G401 (cell line): ENCODE measurements at regions not wholly inside any gene's neighbourhood (a gene's known extent, or its start where the extent isn't known, plus 50 kb on each side); places are given as distances from the start of the nearest gene placed in this dataset.

Source experiments
- DNase-seq: peaks from one replicate; pipeline ENCODE4 v3.0.0-alpha.2; 2015; ENCODE audit warnings: low spot score
- in situ Hi-C: cut with HindIII; loops from 2 replicates; pipeline ENCODE4 v1.10.0; 2016; ENCODE audit warnings: low sequenced_read_pairs, mixed read lengths

DNA sequence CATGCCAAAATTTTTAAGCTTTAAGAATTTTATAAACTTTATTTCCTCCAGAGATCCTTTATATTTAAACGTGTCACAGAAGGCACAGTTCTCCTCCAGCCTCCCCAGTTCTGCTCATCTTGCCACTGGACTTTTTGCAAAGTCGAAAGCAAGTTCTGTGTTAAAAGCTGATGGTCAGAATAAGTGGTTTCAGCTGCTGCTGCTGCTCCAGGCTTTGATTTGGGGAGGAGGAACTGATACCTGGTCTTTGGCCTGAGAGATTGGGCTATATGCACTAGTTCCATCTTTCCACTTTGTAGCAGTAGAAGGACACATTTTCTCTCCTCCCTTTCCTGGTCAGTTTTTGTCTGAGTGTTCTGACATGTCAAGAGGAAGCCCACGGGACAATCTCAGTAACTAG, 435.9 kb upstream of the PHF14 start:
- in situ Hi-C loops, result no loop called here
- DNase-seq, result no peak

DNA sequence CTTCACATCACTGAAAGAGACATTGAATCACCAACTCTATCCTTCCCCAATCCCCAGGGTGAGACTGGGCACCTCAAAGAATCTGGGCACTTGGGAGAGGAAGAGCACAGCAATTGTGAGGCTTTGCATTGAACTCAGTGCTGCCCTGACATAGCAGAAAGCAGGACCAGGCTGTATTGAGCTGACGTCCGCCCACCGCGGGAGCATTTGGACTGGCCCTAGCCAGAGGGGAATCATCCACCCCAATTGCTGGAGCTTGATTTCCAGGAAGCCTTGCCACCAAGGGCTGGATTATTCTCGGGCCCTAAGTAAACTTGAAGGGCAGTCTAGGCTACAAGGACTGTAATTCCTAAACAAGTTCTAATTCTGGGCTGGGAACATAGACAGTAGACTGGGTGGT, 416.3 kb upstream of the PHF14 start:
- no peak for DNase-seq
- in situ Hi-C loops, result no loop called here

DNA sequence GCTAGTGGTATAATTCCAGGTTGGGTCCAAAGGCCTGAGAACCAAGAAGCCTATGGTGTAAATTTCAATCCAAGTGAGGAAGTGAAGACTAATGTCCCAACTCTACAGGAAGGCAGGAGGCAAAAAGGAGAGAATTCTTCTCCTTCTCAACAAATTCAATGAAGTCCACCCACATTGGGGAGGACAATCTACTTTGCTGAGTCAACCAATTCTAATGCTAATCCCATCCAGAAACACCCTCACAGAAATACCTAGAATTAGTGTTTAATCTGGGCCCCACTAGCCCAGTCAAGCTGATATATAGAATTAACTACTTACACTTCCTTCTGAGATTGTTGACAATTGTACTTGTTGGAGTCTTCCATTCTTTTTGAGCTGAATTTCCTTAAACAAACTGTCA, 413.2 kb upstream of the PHF14 start:
- in situ Hi-C loops, result no loop called here
- no peak for DNase-seq

DNA sequence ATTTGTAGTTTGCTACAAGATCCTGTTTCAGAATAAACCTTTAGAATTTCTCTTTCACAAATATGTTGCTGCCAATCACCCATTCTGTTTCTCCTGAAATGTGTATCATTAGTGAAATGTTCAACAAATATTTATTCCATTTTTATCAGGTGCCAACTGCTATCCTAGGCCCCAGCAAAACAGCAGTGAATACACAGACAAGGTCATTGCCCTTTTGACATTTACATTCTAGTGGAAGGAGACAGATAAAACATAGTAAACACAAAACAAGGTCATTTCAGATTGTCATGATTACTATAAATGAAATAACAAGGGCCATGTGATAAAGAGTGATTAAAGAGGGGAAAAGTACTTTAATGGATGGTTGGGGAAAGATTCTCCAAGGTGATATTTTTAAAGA, 404.8 kb upstream of the PHF14 start:
- in situ Hi-C loops, result no loop called here
- no peak for DNase-seq

DNA sequence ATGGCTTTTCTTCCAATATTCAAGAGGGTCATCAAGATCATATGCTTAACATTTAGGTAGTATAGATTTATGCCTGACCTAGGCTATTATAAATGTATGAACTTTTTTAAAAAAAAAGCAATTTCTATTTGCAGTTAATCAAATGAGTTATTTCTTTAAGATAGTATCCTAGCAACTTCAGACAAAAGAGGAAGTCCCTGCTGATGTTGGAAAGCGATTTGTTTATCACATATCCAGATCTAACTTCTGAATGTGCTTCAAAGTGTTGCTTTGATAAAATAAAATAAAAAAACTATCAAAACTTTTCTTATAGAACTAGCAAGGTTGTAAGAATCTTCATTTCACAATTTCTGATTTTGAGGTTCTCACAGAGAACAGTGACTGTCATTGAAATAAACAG, 401.9 kb upstream of the PHF14 start:
- in situ Hi-C loops, result no loop called here
- DNase-seq, result no peak

DNA sequence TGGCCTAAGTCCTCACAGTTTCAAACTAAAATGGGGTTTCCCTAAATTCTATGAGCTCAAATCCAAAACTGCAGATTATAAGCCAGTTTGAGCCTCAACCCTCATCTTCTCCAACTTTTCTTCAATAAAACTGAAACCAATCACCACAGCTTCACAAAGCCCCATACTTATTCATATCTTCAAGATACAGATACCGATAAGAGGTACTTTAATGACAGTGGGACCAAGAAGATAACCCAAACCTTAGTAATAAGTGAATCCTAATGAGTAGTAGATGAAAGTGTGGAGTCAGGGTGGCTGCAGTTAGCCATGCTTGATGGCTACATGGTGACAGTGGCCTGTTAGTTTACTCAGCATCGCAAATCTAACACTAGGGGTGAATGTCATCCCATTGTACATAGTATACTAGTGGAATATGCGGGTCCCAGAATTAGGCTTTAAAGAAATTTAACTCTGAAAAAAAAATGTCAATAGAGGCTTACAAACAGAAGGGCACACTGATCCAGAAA, 395.8 kb upstream of the PHF14 start:
- DNase-seq, result no peak
- in situ Hi-C loops, result no loop called here

DNA sequence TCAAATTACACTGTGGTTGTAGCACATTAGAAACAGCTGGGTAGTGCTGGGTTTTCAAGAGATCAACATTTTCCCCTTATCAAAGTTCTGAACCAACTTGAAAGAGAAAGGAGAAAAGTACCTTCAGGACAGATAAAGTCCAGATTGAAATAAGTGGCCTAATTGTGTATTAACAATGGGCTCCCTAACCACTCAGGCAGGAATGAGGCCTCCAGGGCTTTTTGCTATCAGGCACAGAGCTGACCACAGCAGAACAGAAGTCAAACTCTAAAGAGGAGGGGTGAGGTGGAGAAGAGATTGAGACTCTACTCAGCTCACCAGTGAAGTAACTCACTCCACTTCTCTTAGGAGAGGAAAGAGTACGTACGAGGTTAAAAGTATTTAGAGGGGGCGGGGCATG, 394.1 kb upstream of the PHF14 start:
- no peak for DNase-seq
- in situ Hi-C loops, result no loop called here

DNA sequence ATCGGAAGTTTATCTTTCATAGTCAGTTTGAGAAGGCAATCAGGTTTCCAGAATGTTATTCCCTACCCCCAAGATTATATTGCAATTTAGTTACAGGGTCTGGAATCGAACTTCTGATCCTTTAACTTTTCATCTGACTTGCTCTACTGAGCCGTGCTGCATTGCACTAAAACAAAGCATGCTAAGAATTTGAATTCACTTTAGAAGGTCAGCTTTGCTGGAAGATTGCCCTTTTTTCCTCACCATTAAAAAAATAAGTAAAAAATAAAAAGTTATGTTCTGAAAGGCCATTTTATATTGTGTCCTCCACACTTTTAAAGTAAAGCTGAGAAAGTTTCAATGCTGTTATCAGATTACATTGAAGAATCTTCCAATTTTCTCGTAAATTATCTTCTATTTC, 388.8 kb upstream of the PHF14 start:
- DNase-seq, result no peak
- in situ Hi-C loops, result no loop called here

DNA sequence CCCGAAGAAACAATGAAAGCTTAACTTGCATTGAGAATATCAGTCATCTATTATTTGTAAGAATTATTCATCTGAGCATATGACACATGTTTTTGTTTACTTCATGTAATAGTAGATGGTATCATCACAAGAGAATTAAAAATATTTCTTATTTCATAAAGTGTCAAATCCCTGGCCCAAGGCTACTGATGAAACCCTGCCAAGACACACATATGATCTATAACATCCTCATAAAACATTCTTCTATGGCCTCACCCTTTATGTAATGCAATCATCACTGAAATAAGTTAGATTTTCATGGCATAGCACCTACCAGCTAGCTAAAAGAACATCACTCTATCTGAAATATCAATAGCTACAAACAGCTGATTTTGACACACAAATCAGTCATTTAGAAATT, 385.6 kb upstream of the PHF14 start:
- DNase-seq, result no peak
- in situ Hi-C loops, result no loop called here

DNA sequence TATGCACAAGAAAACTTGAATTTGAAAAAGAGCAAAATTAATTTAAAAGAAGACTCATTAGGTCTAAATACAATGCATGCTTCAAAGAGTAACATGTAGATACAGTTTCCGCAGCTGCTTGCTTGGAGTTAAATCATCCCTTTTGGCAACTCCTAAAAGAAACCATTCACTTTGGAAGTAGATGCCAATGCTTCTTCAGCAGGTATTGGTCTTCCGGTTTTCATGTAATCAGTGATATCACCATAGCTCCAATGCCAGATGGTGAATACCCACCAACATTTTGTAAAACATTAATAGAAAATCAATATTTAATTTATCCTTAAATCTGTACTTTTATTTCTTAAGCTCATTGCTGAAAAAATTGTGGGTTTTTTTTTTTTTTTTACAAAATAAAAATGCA, 381.1 kb upstream of the PHF14 start:
- in situ Hi-C loops, result no loop called here
- no peak for DNase-seq

DNA sequence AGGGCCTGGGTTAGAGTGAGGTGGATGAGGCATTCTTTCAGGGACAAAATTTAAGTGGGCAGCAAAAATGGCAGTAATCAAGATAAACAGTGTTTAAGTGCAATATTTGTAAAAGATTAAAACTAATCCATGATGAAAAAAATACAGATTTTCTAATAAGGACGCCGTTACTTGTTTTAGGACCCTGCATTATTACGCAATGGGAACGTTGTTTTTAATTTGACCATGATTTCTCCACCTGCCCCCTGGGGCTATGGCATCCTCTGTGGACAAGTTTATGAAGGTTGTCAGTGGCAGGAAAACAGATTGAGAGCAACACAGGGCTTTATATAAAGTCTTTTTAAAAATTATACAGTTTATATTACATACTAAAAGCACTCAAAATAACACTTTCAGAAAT, 380.6 kb upstream of the PHF14 start:
- no peak for DNase-seq
- in situ Hi-C loops, result no loop called here

DNA sequence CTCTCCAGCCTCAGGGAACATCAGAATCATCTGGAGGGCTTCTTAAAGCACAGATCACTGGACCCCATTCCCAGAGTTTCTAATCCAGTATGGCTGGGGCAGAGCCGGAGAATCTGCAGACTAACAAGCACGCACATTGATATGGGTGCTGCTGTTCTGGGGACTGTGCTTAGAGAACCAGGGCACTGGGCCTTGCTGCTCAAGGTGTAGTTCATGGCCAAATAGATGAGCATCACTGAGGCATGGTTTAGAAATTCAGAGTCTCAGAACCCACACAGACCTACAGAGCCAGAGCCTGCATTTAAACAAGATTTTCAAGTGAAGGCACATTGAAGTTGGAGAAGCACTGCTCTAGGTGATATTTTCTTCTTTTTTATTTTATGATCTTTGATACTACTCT, 376.8 kb upstream of the PHF14 start:
- in situ Hi-C loops, result no loop called here
- DNase-seq, result no peak

DNA sequence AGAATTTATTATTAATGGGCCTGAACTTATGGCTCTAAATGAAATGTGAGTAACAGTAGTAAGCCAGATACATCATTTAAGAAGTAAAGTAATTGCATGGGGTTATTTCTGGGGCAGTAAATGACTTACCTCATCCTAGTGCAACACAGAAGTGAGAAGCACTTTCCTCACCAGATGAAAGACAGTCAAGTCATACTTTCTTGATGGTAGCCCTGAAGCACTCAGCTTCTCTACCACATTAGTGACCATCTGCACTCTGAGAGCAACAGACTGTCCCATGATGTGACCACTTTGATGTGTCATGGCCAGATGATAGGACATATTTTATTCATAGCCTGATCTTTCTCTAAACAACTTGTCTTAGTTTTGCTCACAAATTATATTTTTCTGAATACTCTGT, 369.5 kb upstream of the PHF14 start:
- DNase-seq, result no peak
- in situ Hi-C loops, result no loop called here

DNA sequence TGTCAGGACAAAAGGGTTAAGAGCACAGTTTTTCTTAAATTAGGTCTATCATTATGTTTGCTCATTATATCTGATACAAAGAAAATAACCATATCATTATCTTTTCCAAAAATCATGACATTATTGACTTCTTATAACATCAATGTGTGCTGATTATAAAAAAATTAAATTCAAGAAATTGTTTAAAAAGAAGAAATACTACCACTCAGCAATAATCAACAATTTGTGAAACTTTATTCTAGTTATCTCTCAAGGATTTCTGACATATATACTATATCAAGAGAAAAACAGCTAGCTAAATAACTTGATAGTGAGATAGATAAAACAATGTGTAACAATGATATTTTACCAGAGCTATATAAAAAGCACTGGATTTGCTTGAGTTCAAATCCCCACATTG, 360.7 kb upstream of the PHF14 start:
- no peak for DNase-seq
- in situ Hi-C loops, result no loop called here

DNA sequence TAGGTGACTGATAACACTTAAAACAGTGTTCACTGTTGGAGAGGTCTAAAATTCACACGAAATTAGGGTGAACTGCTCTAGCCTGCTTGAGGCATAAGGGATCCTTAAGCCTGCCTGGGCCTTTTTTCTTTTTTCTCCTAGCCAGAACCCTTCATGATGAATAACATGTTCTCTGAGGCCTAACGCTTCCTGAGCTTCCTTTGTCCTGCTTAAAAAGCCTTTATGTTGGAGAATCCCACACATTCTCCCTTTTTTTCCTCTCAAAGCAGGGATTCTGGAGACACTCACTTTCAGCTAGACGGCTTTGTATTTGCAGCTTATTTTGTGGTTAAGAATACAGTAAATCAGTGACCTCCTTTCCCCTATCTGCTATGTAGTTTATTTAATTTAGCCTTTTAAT, 354.7 kb upstream of the PHF14 start:
- no peak for DNase-seq
- in situ Hi-C loops, result no loop called here

DNA sequence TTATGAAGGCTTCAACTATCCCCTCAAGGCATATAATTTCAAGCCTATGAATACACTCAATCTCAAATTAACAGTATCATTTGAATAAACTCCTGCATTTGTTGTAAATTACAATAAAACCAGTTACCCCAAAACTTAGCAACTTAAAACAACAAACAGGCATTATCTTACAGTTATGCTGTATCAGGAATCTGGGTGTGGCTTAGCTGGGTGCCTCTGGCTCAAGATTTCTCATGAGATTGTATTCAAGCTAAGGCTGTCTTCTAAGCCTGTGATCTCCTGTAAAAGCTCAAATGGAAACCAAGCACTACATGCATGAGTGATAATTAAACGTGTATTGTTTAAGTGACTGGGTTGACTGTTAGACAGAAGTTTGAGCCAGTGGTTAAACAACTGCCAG, 341.0 kb upstream of the PHF14 start:
- no peak for DNase-seq
- in situ Hi-C loops, result no loop called here

DNA sequence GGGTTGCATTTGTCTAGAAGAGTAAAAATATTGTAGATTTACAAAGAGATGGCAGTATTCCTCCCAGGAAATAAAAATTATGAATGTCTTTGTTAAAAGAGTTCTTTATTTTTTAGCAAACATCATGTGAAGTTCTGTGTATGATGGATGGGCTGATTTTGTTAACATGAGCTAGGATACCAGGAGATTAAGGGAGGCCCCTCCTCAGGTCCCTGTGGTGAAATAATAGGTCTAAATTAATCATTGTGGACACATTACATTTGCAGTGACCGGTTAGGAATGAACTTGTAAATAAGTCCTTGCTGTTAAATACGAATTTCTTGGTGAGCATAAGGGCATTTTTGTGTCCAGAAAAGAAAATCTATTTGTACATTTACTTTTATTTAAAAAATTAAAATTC, 339.4 kb upstream of the PHF14 start:
- in situ Hi-C loops, result no loop called here
- no peak for DNase-seq

DNA sequence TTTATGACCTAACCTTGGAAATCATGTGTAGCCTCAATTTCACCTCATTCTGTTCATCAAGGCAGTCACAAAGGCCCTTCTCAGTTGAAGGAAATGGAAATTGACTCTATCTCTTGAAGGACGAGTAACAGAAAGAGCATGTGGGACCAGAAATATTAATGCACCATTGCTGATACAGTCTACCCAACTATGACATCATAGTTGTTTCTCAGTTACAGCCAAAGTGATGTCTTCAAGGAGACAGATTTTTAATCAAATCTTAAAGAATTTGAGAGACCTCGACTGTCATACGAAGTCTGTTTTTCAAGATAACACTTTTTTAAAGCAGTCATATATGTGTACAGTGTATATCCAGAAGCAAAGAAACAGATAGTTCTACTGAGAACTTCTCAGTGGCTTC, 335.7 kb upstream of the PHF14 start:
- in situ Hi-C loops, result no loop called here
- no peak for DNase-seq

DNA sequence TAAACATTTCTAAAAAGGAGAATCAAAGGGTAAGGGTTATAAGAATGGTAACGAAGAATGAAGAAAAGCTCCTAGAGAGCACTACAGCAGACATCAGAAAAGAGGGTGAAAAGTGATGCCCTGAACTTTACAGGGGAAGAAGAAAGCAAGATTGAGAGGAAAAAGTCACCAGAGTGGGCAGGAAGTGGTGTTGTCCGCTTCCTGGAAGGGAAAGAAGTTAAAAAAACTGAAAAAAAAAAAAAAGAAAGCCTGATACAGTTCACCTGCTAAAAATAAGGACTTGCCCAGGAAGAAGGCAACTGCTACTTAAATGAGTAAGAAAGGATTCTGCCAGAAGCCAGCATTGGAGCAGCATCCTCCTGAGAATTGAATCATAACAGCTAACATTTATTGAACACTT, 330.1 kb upstream of the PHF14 start:
- no peak for DNase-seq
- in situ Hi-C loops, result no loop called here

DNA sequence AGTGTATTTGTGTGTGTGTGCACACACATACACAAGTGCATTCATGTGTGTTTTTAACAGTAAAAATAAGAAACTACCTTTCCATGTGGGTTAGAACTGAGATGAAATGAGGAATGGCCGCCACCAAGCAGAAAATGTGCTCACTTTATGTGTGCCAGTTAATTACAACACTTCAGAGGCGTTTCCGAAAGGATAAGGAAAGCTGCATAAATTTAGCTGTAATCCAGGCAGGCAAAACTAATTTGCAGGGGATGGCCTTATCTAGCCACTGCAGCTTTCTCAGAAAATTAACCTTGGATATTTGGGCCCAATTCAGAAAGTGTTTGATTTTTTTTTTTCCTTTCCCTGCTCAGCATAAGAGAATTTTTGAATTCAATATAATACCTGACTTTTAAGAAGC, 328.8 kb upstream of the PHF14 start:
- no peak for DNase-seq
- in situ Hi-C loops, result no loop called here

DNA sequence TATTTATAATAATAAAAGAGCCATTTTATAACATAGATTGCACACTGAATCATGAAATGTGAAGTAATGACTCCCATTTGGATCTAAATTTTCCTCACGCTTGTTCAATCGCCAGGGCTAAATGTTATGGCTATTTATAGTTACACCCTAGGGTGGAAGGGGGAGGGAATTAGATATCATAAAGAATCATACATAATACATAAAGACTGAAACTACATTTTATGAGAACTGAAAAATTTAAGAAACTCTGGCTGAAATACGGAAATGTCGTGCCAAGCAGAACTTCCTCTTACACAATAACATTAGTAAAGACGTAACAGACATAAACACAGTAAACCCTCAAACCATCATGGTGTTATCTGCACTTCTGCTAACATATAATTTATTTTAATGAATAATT, 327.5 kb upstream of the PHF14 start:
- in situ Hi-C loops, result no loop called here
- no peak for DNase-seq

DNA sequence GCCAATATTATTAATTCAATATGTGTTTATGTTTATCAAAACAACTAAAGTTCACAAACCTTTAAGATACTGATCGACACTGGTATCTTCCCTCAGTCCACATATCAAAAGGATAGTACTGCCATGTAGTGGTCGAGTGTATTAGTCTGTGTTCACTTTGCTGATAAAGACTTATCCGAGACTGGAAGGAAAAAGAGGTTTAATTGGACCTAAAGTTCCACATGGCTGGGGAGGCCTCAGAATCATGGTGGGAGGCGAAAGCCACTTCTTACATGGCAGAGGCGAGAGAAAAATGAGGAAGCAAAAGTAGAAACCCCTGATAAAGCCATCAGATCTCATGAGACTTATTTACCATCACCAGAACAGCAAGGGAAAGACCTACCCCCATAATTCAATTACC, 325.4 kb upstream of the PHF14 start:
- in situ Hi-C loops, result no loop called here
- DNase-seq, result no peak
